ENCODE measurements at regions not wholly inside any gene's neighbourhood (a gene's known extent, or its start where the extent isn't known, plus 50 kb on each side); places are given as distances from the start of the nearest gene placed in this dataset.

DNA sequence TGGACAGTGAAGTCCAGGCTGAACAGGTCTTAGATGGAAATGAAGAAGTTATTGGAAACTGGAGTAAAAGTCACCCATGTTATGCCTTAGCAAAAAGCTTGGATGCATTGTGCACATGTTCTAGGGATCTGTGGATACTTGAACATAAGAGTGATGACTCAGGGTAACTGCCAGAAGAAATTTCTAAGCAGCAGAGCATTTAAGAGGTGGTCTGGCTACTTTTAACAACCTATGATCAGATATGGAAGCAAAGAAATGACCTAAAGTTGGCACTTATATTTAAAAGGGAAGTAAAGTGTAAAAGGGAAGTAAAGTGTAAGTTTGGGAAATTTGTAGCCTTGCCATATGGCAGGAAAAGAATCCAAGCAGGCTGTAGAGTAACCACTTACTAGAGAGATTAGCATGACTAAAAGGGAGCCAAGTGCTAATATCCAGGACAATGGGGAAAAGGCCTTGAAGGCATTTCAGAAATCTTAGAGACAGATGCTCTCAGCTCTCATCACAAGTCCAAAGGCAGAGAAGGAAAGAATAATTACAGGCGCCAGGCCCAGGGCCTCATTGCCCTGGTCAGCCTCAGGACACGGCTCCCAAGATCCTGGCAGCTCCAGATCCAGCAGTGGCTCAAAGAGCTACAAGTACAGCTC is 73.9 kb upstream of the KCNH8 start:
- H3K27ac ChIP-seq, result no peak overlapping the region
- H3K36me3 ChIP-seq, result no peaks in the 10 kb centered on the region
- Mint-ChIP-seq H3K27me3 (ENCODE audit: insufficient read depth, low read depth) (no peaks in the 10 kb centered on the region), H3K4me3 (no peak overlapping the region), H3K36me3 (no peaks in the 10 kb centered on the region), H3K4me1 (peaks cover 16% of the 10 kb centered on the region), H3K27ac (no peak overlapping the region), H3K9me3 (no peaks in the 10 kb centered on the region)
- no peak overlapping the region for H3K4me2 ChIP-seq
- no peak overlapping the region for H3K9ac ChIP-seq
- no peak overlapping the region for H3K4me3 ChIP-seq
- no peaks in the 10 kb centered on the region for H3K79me2 ChIP-seq (ENCODE audit: low read depth)
- H4K20me1 ChIP-seq (ENCODE audit: low read depth), result no peaks in the 10 kb centered on the region
- H3K9me3 ChIP-seq (ENCODE audit: low read depth), result no peaks in the 10 kb centered on the region
- H2AFZ ChIP-seq (replicated peaks), result no peak overlapping the region
- no peak for DNase-seq (ENCODE audit: low spot score)
- H3F3A ChIP-seq (ENCODE audit: low read depth), result no peaks in the 10 kb centered on the region
- H3K4me1 ChIP-seq, result peaks cover 7% of the 10 kb centered on the region
- TF ChIP-seq, protein P1, sequence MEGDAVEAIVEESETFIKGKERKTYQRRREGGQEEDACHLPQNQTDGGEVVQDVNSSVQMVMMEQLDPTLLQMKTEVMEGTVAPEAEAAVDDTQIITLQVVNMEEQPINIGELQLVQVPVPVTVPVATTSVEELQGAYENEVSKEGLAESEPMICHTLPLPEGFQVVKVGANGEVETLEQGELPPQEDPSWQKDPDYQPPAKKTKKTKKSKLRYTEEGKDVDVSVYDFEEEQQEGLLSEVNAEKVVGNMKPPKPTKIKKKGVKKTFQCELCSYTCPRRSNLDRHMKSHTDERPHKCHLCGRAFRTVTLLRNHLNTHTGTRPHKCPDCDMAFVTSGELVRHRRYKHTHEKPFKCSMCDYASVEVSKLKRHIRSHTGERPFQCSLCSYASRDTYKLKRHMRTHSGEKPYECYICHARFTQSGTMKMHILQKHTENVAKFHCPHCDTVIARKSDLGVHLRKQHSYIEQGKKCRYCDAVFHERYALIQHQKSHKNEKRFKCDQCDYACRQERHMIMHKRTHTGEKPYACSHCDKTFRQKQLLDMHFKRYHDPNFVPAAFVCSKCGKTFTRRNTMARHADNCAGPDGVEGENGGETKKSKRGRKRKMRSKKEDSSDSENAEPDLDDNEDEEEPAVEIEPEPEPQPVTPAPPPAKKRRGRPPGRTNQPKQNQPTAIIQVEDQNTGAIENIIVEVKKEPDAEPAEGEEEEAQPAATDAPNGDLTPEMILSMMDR (IDR thresholded peaks at IDR 0.05), result no peak
- TF ChIP-seq EZH2 (IDR thresholded peaks at IDR 0.05) (no peak), EZH2phosphoT487 (IDR thresholded peaks at IDR 0.05) (no peak)
- no peaks in the 10 kb centered on the region for H3K27me3 ChIP-seq

- H3K27ac Mint-ChIP-seq, result no peak overlapping the region
These were observed 74.8 kb upstream of the KCNH8 start for GRCh38 chr3:19073341-19074105.

DNA sequence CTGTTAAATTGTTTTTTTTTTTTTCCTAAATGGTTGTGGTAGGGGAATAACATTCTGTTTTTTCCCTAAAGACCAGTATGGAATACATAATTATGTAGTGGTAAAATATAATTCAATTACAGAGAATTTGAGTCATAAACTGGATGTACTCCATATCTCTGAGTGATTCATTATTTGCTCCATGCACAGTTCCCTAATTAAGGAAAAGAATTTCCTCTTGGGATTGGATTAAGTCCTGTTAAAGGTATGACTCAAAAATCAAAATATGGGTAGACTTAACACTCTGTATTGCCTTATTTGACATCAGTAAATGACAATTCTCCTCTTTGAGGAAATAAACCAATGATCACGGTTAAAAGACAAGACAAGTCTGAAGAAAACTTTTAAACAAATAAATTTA is 78.0 kb upstream of the KCNH8 start:
- TF ChIP-seq EZH2 (IDR thresholded peaks at IDR 0.05) (no peak), EZH2phosphoT487 (IDR thresholded peaks at IDR 0.05) (no peak)
- TF ChIP-seq, protein P1 (IDR thresholded peaks at IDR 0.05), result no peak
- Histone ChIP-seq H3K27me3 (no peaks in the 10 kb centered on the region), H3K79me2 (ENCODE audit: low read depth) (no peaks in the 10 kb centered on the region), H3K4me2 (no peak overlapping the region), H3F3A (ENCODE audit: low read depth) (no peaks in the 10 kb centered on the region), H4K20me1 (ENCODE audit: low read depth) (no peaks in the 10 kb centered on the region), H3K4me1 (no peaks in the 10 kb centered on the region), H3K9ac (no peak overlapping the region), H2AFZ (replicated peaks) (no peak overlapping the region), H3K27ac (no peak overlapping the region), H3K9me3 (ENCODE audit: low read depth) (no peaks in the 10 kb centered on the region), H3K36me3 (no peaks in the 10 kb centered on the region), H3K4me3 (no peak overlapping the region)
- no peaks in the 10 kb centered on the region for H3K27me3 Mint-ChIP-seq (ENCODE audit: insufficient read depth, low read depth)
- no peak overlapping the region for H3K4me3 Mint-ChIP-seq
- H3K9me3 Mint-ChIP-seq, result peaks cover 3% of the 10 kb centered on the region
- no peak for DNase-seq (ENCODE audit: low spot score)
- no peak overlapping the region for H3K27ac Mint-ChIP-seq
- H3K36me3 Mint-ChIP-seq, result no peaks in the 10 kb centered on the region
- H3K4me1 Mint-ChIP-seq, result peaks cover 2% of the 10 kb centered on the region

More at GRCh38 chr3:19073341-19074105, 74.8 kb upstream of the KCNH8 start:
- TF ChIP-seq EZH2 (IDR thresholded peaks at IDR 0.05), result no peak
- TF ChIP-seq, protein P1 (IDR thresholded peaks at IDR 0.05), result no peak
- TF ChIP-seq EZH2phosphoT487 (IDR thresholded peaks at IDR 0.05), result no peak
- Mint-ChIP-seq H3K9me3 (peaks cover 2% of the 10 kb centered on the region), H3K27me3 (ENCODE audit: insufficient read depth, low read depth) (no peaks in the 10 kb centered on the region), H3K4me1 (peaks cover 12% of the 10 kb centered on the region), H3K36me3 (no peaks in the 10 kb centered on the region), H3K4me3 (no peak overlapping the region)
- Histone ChIP-seq H3K4me1 (peaks cover 7% of the 10 kb centered on the region), H3K4me3 (no peak overlapping the region), H3K9ac (no peak overlapping the region), H3K36me3 (no peaks in the 10 kb centered on the region), H3K4me2 (no peak overlapping the region), H3K9me3 (ENCODE audit: low read depth) (no peaks in the 10 kb centered on the region), H4K20me1 (ENCODE audit: low read depth) (no peaks in the 10 kb centered on the region), H3F3A (ENCODE audit: low read depth) (no peaks in the 10 kb centered on the region), H3K79me2 (ENCODE audit: low read depth) (no peaks in the 10 kb centered on the region), H3K27me3 (no peaks in the 10 kb centered on the region), H2AFZ (replicated peaks) (no peak overlapping the region), H3K27ac (no peak overlapping the region)
- DNase-seq (ENCODE audit: low spot score), result no peak

All from neural progenitor cell (in vitro differentiated cells).